A673 (cell line): ENCODE measurements at regions not wholly inside any gene's neighbourhood (a gene's known extent, or its start where the extent isn't known, plus 50 kb on each side); places are given as distances from the start of the nearest gene placed in this dataset.

Experiments used
- BruUV-seq: library from RNA; stranded (reverse); fragments of 400-500 nt; replicated peaks from 2 replicates; lab custom pipeline; 2021; lab: Mats Ljungman, UMichigan
- CTCF ChIA-PET: fragments of 300-600 bp; sonication (Branson Sonifier 250); formaldehyde crosslinking; loops from one replicate; lab custom pipeline; 2022; ENCODE audit warnings: antibody characterized with exemption; lab: Charles Lee
- POLR2A ChIA-PET: fragments of 300-600 bp; sonication (Branson Sonifier 250); formaldehyde crosslinking; loops from one replicate; lab custom pipeline; 2022; ENCODE audit warnings: antibody characterized with exemption; ENCODE audit not compliant: low non-redundant PET; lab: Charles Lee
- DNase-seq: peaks from one replicate; pipeline ENCODE4 v3.0.0-alpha.2; 2015; ENCODE audit warnings: low spot score
- H3K27ac ChIP-seq: fragments of 200-600 bp; sonication (generic); 2 replicates; pipeline ENCODE4 v1.5.1; 2016; ENCODE audit warnings: mixed run types, low read depth, mild to moderate bottlenecking, mixed read lengths, antibody characterized with exemption, low read length; ENCODE audit not compliant: poor library complexity, severe bottlenecking
- H3K27me3 ChIP-seq: fragments of 200-600 bp; sonication (generic); replicated peaks from 2 replicates; pipeline ENCODE4 v1.6.1; 2017; ENCODE audit warnings: mixed run types, low read depth, mild to moderate bottlenecking, mixed read lengths, antibody characterized with exemption, low read length; ENCODE audit not compliant: insufficient read depth, poor library complexity
- H3K36me3 ChIP-seq: fragments of 200-600 bp; sonication (generic); 2 replicates; pipeline ENCODE4 v1.6.1; 2016; ENCODE audit warnings: mixed run types, mild to moderate bottlenecking, mixed read lengths, antibody characterized with exemption, low read length; ENCODE audit not compliant: insufficient read depth, poor library complexity, severe bottlenecking
- H3K4me1 ChIP-seq: fragments of 200-600 bp; sonication (generic); 2 replicates; pipeline ENCODE4 v1.6.1; 2017; ENCODE audit warnings: mixed run types, mild to moderate bottlenecking, mixed read lengths, antibody characterized with exemption, low read length; ENCODE audit not compliant: insufficient read depth, poor library complexity, severe bottlenecking
- H3K4me3 ChIP-seq: fragments of 200-600 bp; sonication (generic); 2 replicates; pipeline ENCODE4 v1.5.1; 2016; ENCODE audit warnings: low read depth, mixed run types, mild to moderate bottlenecking, mixed read lengths, low read length; ENCODE audit not compliant: poor library complexity, severe bottlenecking
- H3K9me3 ChIP-seq: fragments of 200-600 bp; sonication (generic); 2 replicates; pipeline ENCODE4 v1.6.1; 2016; ENCODE audit warnings: mixed run types, low read depth, mild to moderate bottlenecking, mixed read lengths, antibody characterized with exemption, low read length; ENCODE audit not compliant: poor library complexity, severe bottlenecking
- EZH2 ChIP-seq: fragments of 200-600 bp; sonication (generic); IDR thresholded peaks from 2 replicates; pipeline ENCODE4 v1.6.1; 2017; ENCODE audit warnings: borderline replicate concordance, low read depth, mild to moderate bottlenecking, mixed read lengths, antibody characterized with exemption, low read length; ENCODE audit not compliant: poor library complexity, severe bottlenecking
- intact Hi-C: fragments of 100-400 bp; cut with micrococcal nuclease; formaldehyde crosslinking; loops from one replicate; pipeline ENCODE4 v1.10.0; 2022; ENCODE audit not compliant: unreplicated experiment
- TF ChIP-seq, protein P1 (sequence below): fragments of 300-800, 200-600 bp; sonication (generic); conservative IDR thresholded peaks from 2 replicates; pipeline ENCODE4 v1.5.1; 2017; ENCODE audit warnings: low read depth, mild to moderate bottlenecking, antibody characterized with exemption, low read length, moderate library complexity, mixed read lengths

DNA sequence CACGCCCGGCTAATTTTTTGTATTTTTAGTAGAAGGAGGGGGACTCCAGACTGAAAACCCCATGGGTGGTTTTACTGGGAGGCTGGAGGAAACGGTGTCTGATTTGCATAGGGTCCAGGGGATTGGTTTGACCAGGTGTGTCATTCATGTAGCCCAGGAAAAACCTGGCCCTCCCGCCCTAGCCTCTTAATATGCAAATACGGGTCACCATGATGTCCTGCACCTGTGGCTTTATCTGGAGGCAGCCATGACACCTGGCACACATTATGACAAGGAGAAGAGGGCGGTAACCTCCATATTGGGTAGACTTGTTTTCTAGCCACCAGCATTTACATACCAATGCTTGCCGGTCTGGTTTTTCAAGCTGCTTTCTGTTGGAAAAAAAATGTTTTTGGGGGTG lies 68.0 kb downstream of the TRIL start:
- intact Hi-C loops, result no loop called here
- H3K36me3 ChIP-seq, result no peaks in the 10 kb centered on the region
- peaks cover 16% of the 10 kb centered on the region for H3K27me3 ChIP-seq
- peaks cover 4% of the 10 kb centered on the region for H3K9me3 ChIP-seq
- no TSS peak for BruUV-seq
- TF ChIP-seq, protein P1, sequence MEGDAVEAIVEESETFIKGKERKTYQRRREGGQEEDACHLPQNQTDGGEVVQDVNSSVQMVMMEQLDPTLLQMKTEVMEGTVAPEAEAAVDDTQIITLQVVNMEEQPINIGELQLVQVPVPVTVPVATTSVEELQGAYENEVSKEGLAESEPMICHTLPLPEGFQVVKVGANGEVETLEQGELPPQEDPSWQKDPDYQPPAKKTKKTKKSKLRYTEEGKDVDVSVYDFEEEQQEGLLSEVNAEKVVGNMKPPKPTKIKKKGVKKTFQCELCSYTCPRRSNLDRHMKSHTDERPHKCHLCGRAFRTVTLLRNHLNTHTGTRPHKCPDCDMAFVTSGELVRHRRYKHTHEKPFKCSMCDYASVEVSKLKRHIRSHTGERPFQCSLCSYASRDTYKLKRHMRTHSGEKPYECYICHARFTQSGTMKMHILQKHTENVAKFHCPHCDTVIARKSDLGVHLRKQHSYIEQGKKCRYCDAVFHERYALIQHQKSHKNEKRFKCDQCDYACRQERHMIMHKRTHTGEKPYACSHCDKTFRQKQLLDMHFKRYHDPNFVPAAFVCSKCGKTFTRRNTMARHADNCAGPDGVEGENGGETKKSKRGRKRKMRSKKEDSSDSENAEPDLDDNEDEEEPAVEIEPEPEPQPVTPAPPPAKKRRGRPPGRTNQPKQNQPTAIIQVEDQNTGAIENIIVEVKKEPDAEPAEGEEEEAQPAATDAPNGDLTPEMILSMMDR, result no peak
- TF ChIP-seq EZH2, result no peak
- no peaks in the 10 kb centered on the region for H3K4me1 ChIP-seq
- CTCF ChIA-PET, result no interaction called here
- H3K27ac ChIP-seq, result no peak overlapping the region
- POLR2A ChIA-PET, result no interaction called here
- no peak overlapping the region for H3K4me3 ChIP-seq
- no peak for DNase-seq

DNA sequence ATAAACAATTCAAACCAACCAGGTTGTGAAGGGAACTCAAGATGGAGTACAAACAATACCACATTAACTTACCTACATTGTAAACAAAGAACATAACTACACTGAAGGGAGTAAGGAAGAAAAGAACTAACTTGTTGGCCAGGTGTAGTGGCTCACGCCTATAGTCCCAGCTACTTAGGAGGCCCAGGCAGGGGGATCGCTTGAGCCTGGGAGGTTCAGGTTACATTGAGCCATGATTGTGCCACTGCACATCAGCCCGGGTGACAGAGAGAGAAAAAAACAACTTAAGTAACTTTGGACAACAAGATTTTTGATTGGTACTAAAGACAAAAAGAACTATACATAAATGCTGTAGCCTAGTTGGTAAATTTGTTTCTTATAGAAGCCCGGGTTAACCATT lies 68.8 kb downstream of the TRIL start:
- BruUV-seq, result no TSS peak
- Histone ChIP-seq H3K9me3 (peaks cover 4% of the 10 kb centered on the region), H3K4me3 (no peak overlapping the region), H3K36me3 (no peaks in the 10 kb centered on the region), H3K27ac (no peak overlapping the region), H3K27me3 (peaks cover 21% of the 10 kb centered on the region), H3K4me1 (no peaks in the 10 kb centered on the region)
- TF ChIP-seq, protein P1, result no peak
- no peak for TF ChIP-seq EZH2
- ChIA-PET POLR2A (no interaction called here), CTCF (no interaction called here)
- DNase-seq, result no peak
- intact Hi-C loops, result no loop called here

DNA sequence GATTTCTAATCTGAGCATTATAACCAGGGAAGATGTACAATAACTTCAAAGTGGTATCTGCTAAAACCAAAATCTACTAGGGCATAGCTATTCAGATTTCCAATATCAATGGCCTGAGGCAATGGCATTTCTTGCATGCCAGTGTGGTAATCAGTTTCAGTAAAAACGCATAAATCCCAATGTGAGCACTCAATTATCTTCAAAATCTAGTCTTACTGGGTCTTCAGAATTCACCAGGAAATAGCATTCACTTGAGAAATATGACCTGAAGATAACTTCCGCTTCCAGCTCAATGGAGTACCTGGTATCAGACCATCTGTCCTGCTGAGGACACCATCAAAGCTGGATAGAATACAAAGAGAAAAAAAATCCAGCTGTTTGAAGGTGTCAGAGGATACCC lies 72.4 kb downstream of the TRIL start:
- Histone ChIP-seq H3K36me3 (no peaks in the 10 kb centered on the region), H3K4me3 (no peak overlapping the region), H3K27me3 (peaks cover 38% of the 10 kb centered on the region), H3K4me1 (no peaks in the 10 kb centered on the region), H3K9me3 (peaks cover 4% of the 10 kb centered on the region), H3K27ac (no peak overlapping the region)
- intact Hi-C loops, result no loop called here
- CTCF ChIA-PET, result no interaction called here
- POLR2A ChIA-PET, result no interaction called here
- BruUV-seq, result no TSS peak
- DNase-seq, result no peak
- no peak for TF ChIP-seq EZH2
- TF ChIP-seq, protein P1, result no peak
